Neural cell (in vitro differentiated cells): ENCODE measurements at regions not wholly inside any gene's neighbourhood (a gene's known extent, or its start where the extent isn't known, plus 50 kb on each side); places are given as distances from the start of the nearest gene placed in this dataset.

Source experiments
- H2AFZ ChIP-seq: fragments of 200-600, 300-800 bp; sonication (generic), shearing (Covaris generic); 2 replicates; pipeline ENCODE4 v1.6.0; 2014; ENCODE audit warnings: low read depth, mild to moderate bottlenecking, antibody characterized with exemption, low read length, moderate library complexity
- H3F3A ChIP-seq: fragments of 200-600 bp; shearing (Covaris generic); 2 replicates; pipeline ENCODE4 v1.6.1; 2016; ENCODE audit warnings: mild to moderate bottlenecking, moderate library complexity, mixed read lengths, antibody characterized with exemption, low read length; ENCODE audit not compliant: insufficient read depth, poor library complexity, severe bottlenecking
- H3K27ac ChIP-seq: fragments of 200-600, 300-800 bp; sonication (generic), shearing (Covaris generic); 2 replicates; pipeline ENCODE4 v1.5.1; 2014; ENCODE audit warnings: mild to moderate bottlenecking, low read length, moderate library complexity
- H3K27me3 ChIP-seq: fragments of 300-800, 200-600 bp; sonication (generic), shearing (Covaris generic); 2 replicates; pipeline ENCODE4 v1.6.0; 2014; ENCODE audit warnings: mild to moderate bottlenecking, low read depth, low read length, moderate library complexity; ENCODE audit not compliant: insufficient read depth
- H3K36me3 ChIP-seq: fragments of 300-800, 200-600 bp; sonication (generic), shearing (Covaris generic); 2 replicates; pipeline ENCODE4 v1.5.1; 2014; ENCODE audit warnings: mild to moderate bottlenecking, antibody characterized with exemption, low read length, moderate library complexity; ENCODE audit not compliant: insufficient read depth
- H3K4me2 ChIP-seq: fragments of 300-800, 200-600 bp; sonication (generic), shearing (Covaris generic); 2 replicates; pipeline ENCODE4 v1.6.0; 2014; ENCODE audit warnings: mild to moderate bottlenecking, low read length
- H3K4me3 ChIP-seq: fragments of 300-800, 200-600 bp; sonication (generic), shearing (Covaris generic); 2 replicates; pipeline ENCODE4 v1.5.1; 2014; ENCODE audit warnings: mild to moderate bottlenecking, low read length, moderate library complexity
- H3K79me2 ChIP-seq: fragments of 200-600 bp; shearing (Covaris generic); replicated peaks from 2 replicates; pipeline ENCODE4 v1.6.0; 2014; ENCODE audit warnings: mild to moderate bottlenecking, low read length, moderate library complexity; ENCODE audit not compliant: insufficient read depth
- H3K9ac ChIP-seq: fragments of 300-800, 200-600 bp; sonication (generic), shearing (Covaris generic); 2 replicates; pipeline ENCODE4 v1.6.1; 2016; ENCODE audit warnings: mild to moderate bottlenecking, low read length, mixed read lengths
- H3K9me2 ChIP-seq: fragments of 200-600 bp; shearing (Covaris generic); 2 replicates; pipeline ENCODE4 v1.6.1; 2016; ENCODE audit warnings: mild to moderate bottlenecking, low read length, mixed read lengths; ENCODE audit not compliant: insufficient read depth
- H3K9me3 ChIP-seq: fragments of 200-600, 300-800 bp; sonication (generic), shearing (Covaris generic); 2 replicates; pipeline ENCODE4 v1.6.1; 2016; ENCODE audit warnings: mild to moderate bottlenecking, mixed run types, low read length, moderate library complexity, mixed read lengths
- H4K20me1 ChIP-seq: fragments of 200-600 bp; shearing (Covaris generic); 2 replicates; pipeline ENCODE4 v1.6.1; 2016; ENCODE audit warnings: mild to moderate bottlenecking, mixed run types; ENCODE audit not compliant: insufficient read depth
- EP300 ChIP-seq: fragments of 450-650 bp; conservative IDR thresholded peaks from 2 replicates; pipeline ENCODE4 v1.6.1; 2014; ENCODE audit warnings: antibody characterized with exemption, mild to moderate bottlenecking, moderate library complexity; ENCODE audit not compliant: poor library complexity, severe bottlenecking
- EZH2 ChIP-seq: fragments of 200-600, 300-800 bp; shearing (Covaris generic), sonication (generic); IDR thresholded peaks from 2 replicates; pipeline ENCODE4 v1.6.1; 2014; ENCODE audit warnings: antibody characterized with exemption, low read length, borderline replicate concordance, mild to moderate bottlenecking; ENCODE audit not compliant: insufficient read depth, poor library complexity, severe bottlenecking
- MXI1 ChIP-seq: fragments of 450-650 bp; conservative IDR thresholded peaks from 2 replicates; pipeline ENCODE4 v1.6.1; 2014; ENCODE audit warnings: antibody characterized with exemption, mild to moderate bottlenecking; ENCODE audit not compliant: poor library complexity, severe bottlenecking
- POLR2AphosphoS5 ChIP-seq: IDR thresholded peaks from 2 replicates; pipeline ENCODE4 v1.6.1; 2012
- RAD21 ChIP-seq: fragments of 450-650 bp; conservative IDR thresholded peaks from 2 replicates; pipeline ENCODE4 v1.6.1; 2014; ENCODE audit warnings: antibody characterized with exemption, mild to moderate bottlenecking, moderate library complexity
- SMC3 ChIP-seq: fragments of 450-650 bp; conservative IDR thresholded peaks from 2 replicates; pipeline ENCODE4 v1.6.1; 2014; ENCODE audit warnings: antibody characterized with exemption, mild to moderate bottlenecking, moderate library complexity; ENCODE audit not compliant: poor library complexity
- TAF1 ChIP-seq: IDR thresholded peaks from 2 replicates; pipeline ENCODE4 v1.6.1; 2012; ENCODE audit warnings: low read depth
- TF ChIP-seq, protein P1 (sequence below): fragments of 450-650 bp; IDR thresholded peaks from 2 replicates; pipeline ENCODE4 v1.5.1; 2014; ENCODE audit warnings: antibody characterized with exemption, mild to moderate bottlenecking, moderate library complexity; ENCODE audit not compliant: poor library complexity, severe bottlenecking
- TF ChIP-seq, protein P2 (sequence below): IDR thresholded peaks from 2 replicates; pipeline ENCODE4 v1.6.1; 2012; ENCODE audit warnings: borderline replicate concordance

DNA sequence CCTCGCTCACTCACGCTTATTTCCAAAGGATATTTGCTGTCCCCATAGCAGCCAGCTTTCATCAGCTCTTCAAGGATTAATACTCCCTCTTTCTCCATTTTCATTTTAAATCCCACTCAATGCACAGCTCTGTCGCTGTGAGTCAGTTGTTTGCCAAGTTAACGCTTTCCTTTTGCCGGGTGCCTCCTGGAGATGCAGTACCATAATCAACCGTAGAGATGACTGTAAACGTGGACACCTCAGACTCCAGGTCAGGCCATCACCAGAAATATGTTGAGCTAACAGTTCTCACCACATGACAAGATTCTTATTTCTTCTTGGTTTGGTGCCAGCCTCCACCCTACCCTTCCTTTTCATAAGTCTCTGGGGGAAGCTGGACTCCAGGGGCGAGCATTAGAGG is 66.6 kb upstream of the TAB2 start:
- Histone ChIP-seq H3K27ac (no peak overlapping the region), H3K9me2 (no peaks in the 10 kb centered on the region), H3F3A (no peaks in the 10 kb centered on the region), H2AFZ (no peak overlapping the region), H3K27me3 (no peaks in the 10 kb centered on the region), H3K4me3 (no peak overlapping the region), H3K9me3 (no peaks in the 10 kb centered on the region), H3K36me3 (no peaks in the 10 kb centered on the region), H3K4me2 (no peak overlapping the region), H4K20me1 (no peaks in the 10 kb centered on the region), H3K9ac (no peak overlapping the region), H3K79me2 (no peaks in the 10 kb centered on the region)
- TF ChIP-seq EP300 = no peak
- TF ChIP-seq, protein P1, sequence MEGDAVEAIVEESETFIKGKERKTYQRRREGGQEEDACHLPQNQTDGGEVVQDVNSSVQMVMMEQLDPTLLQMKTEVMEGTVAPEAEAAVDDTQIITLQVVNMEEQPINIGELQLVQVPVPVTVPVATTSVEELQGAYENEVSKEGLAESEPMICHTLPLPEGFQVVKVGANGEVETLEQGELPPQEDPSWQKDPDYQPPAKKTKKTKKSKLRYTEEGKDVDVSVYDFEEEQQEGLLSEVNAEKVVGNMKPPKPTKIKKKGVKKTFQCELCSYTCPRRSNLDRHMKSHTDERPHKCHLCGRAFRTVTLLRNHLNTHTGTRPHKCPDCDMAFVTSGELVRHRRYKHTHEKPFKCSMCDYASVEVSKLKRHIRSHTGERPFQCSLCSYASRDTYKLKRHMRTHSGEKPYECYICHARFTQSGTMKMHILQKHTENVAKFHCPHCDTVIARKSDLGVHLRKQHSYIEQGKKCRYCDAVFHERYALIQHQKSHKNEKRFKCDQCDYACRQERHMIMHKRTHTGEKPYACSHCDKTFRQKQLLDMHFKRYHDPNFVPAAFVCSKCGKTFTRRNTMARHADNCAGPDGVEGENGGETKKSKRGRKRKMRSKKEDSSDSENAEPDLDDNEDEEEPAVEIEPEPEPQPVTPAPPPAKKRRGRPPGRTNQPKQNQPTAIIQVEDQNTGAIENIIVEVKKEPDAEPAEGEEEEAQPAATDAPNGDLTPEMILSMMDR = no peak
- TF ChIP-seq, protein P2, sequence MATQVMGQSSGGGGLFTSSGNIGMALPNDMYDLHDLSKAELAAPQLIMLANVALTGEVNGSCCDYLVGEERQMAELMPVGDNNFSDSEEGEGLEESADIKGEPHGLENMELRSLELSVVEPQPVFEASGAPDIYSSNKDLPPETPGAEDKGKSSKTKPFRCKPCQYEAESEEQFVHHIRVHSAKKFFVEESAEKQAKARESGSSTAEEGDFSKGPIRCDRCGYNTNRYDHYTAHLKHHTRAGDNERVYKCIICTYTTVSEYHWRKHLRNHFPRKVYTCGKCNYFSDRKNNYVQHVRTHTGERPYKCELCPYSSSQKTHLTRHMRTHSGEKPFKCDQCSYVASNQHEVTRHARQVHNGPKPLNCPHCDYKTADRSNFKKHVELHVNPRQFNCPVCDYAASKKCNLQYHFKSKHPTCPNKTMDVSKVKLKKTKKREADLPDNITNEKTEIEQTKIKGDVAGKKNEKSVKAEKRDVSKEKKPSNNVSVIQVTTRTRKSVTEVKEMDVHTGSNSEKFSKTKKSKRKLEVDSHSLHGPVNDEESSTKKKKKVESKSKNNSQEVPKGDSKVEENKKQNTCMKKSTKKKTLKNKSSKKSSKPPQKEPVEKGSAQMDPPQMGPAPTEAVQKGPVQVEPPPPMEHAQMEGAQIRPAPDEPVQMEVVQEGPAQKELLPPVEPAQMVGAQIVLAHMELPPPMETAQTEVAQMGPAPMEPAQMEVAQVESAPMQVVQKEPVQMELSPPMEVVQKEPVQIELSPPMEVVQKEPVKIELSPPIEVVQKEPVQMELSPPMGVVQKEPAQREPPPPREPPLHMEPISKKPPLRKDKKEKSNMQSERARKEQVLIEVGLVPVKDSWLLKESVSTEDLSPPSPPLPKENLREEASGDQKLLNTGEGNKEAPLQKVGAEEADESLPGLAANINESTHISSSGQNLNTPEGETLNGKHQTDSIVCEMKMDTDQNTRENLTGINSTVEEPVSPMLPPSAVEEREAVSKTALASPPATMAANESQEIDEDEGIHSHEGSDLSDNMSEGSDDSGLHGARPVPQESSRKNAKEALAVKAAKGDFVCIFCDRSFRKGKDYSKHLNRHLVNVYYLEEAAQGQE = no peak
- no peak for TF ChIP-seq POLR2AphosphoS5

DNA sequence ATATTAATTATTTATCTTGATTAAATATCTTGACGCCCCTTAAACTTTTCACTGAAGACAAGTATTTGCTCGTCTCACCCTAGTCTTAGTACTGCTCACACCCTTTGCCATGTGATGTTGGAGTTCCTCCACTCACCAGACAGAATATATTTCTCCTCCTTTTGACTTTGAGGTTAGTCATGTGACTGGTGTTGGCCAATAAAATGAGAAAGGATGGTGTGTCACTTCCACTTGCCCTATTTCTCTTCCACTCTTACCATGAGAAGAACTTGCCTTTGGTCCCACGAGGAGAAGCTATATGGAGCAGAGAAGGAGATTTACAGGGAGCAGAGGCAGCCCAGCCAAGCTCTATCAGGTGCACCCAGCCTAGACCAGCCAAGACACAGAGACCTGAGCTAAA is 64.9 kb upstream of the TAB2 start:
- Histone ChIP-seq H4K20me1 (no peaks in the 10 kb centered on the region), H3K36me3 (no peaks in the 10 kb centered on the region), H3K27ac (no peak overlapping the region), H3K79me2 (no peaks in the 10 kb centered on the region), H3F3A (no peaks in the 10 kb centered on the region), H3K9me2 (no peaks in the 10 kb centered on the region), H3K9me3 (no peaks in the 10 kb centered on the region), H3K27me3 (no peaks in the 10 kb centered on the region), H3K4me3 (no peak overlapping the region), H3K4me2 (no peak overlapping the region), H2AFZ (no peak overlapping the region), H3K9ac (no peak overlapping the region)
- TF ChIP-seq, protein P1 = no peak
- no peak for TF ChIP-seq SMC3
- no peak for TF ChIP-seq TAF1
- no peak for TF ChIP-seq EP300
- no peak for TF ChIP-seq EZH2
- TF ChIP-seq, protein P2 = no peak
- no peak for TF ChIP-seq RAD21
- TF ChIP-seq POLR2AphosphoS5 = no peak
- TF ChIP-seq MXI1 = no peak
